Urinary bladder (tissue), 3 donors: ENCODE measurements at regions not wholly inside any gene's neighbourhood (a gene's known extent, or its start where the extent isn't known, plus 50 kb on each side); places are given as distances from the start of the nearest gene placed in this dataset.

ENCODE experiments used
- DNase-seq: peaks from one replicate; pipeline ENCODE4 v3.0.0-alpha.2; 2015; ENCODE audit errors: extremely low spot score
- H3K27ac ChIP-seq: one replicate; pipeline ENCODE4 v1.5.1; 2013; ENCODE audit warnings: low read depth, mild to moderate bottlenecking, moderate library complexity
- H3K36me3 ChIP-seq: one replicate; pipeline ENCODE4 v1.6.1; 2013; ENCODE audit warnings: mild to moderate bottlenecking, moderate library complexity; ENCODE audit not compliant: insufficient read depth
- H3K4me1 ChIP-seq: one replicate; pipeline ENCODE4 v1.6.1; 2013; ENCODE audit warnings: mild to moderate bottlenecking, moderate library complexity; ENCODE audit not compliant: insufficient read depth
- H3K4me3 ChIP-seq: one replicate; pipeline ENCODE4 v1.5.1; 2013; ENCODE audit warnings: low read depth, low read length
- WGBS: extraction: QIAGEN DNeasy Blood & Tissue Kit; methylation state at CpG from one replicate; pipeline ENCODE4 v1.1.7; 2013; 5-methylcytosine and 5-hydroxymethylcytosine counted together
- donor health status: healthy with polysubstance abuse.
- donor health status: healthy.

- WGBS = 14% methylated on average over 17 of the region's 17 CpGs
- no peak for DNase-seq
- no peaks in the 10 kb centered on the region for H3K36me3 ChIP-seq
- no peak overlapping the region for H3K27ac ChIP-seq
- no peaks in the 10 kb centered on the region for H3K4me1 ChIP-seq
- H3K4me3 ChIP-seq = no peak overlapping the region
Observed at GRCh38 chr13:24052547-24053518, 107.7 kb upstream of the SPATA13 start.

- DNase-seq = peak; percentile 61
- no peak overlapping the region for H3K27ac ChIP-seq
- no peak overlapping the region for H3K4me3 ChIP-seq
- H3K36me3 ChIP-seq = no peaks in the 10 kb centered on the region
- 61% methylated on average over 9 of the region's 9 CpGs for WGBS
- no peaks in the 10 kb centered on the region for H3K4me1 ChIP-seq
Observed at GRCh38 chr13:24053519-24054251, 106.8 kb upstream of the SPATA13 start.

- no peaks in the 10 kb centered on the region for H3K4me1 ChIP-seq
- 61% methylated on average over 8 of the region's 8 CpGs for WGBS
- no peak overlapping the region for H3K27ac ChIP-seq
- H3K4me3 ChIP-seq = no peak overlapping the region
- H3K36me3 ChIP-seq = no peaks in the 10 kb centered on the region
- no peak for DNase-seq
Observed at GRCh38 chr13:24056616-24057137, 103.8 kb upstream of the SPATA13 start.

- no peak overlapping the region for H3K27ac ChIP-seq
- H3K36me3 ChIP-seq = no peaks in the 10 kb centered on the region
- 89% methylated on average over 2 of the region's 2 CpGs for WGBS
- H3K4me3 ChIP-seq = no peak overlapping the region
- H3K4me1 ChIP-seq = no peaks in the 10 kb centered on the region
- DNase-seq = no peak
Observed at GRCh38 chr13:24060993-24061392, 99.5 kb upstream of the SPATA13 start.

GRCh38 chr13:24063281-24063877 lies 97.1 kb upstream of the SPATA13 start:
- Histone ChIP-seq H3K4me3 (no peak overlapping the region), H3K4me1 (no peaks in the 10 kb centered on the region), H3K27ac (no peak overlapping the region), H3K36me3 (no peaks in the 10 kb centered on the region)
- peak; percentile 33 for DNase-seq
- 58% methylated on average over 8 of the region's 8 CpGs for WGBS

- DNase-seq = no peak
- Histone ChIP-seq H3K4me1 (no peaks in the 10 kb centered on the region), H3K27ac (no peak overlapping the region), H3K4me3 (no peak overlapping the region), H3K36me3 (no peaks in the 10 kb centered on the region)
- WGBS = 96% methylated on average over 3 of the region's 3 CpGs
Observed at GRCh38 chr13:24064371-24064770, 96.1 kb upstream of the SPATA13 start.

- Histone ChIP-seq H3K27ac (no peak overlapping the region), H3K4me3 (no peak overlapping the region), H3K36me3 (no peaks in the 10 kb centered on the region), H3K4me1 (no peaks in the 10 kb centered on the region)
- WGBS = 64% methylated on average over 3 of the region's 3 CpGs
- DNase-seq = no peak
Observed at GRCh38 chr13:24065176-24065575, 95.3 kb upstream of the SPATA13 start.

- no peaks in the 10 kb centered on the region for H3K4me1 ChIP-seq
- no peak for DNase-seq
- no peak overlapping the region for H3K4me3 ChIP-seq
- no peaks in the 10 kb centered on the region for H3K36me3 ChIP-seq
- 96% methylated on average over 5 of the region's 5 CpGs for WGBS
- no peak overlapping the region for H3K27ac ChIP-seq
Observed at GRCh38 chr13:24066405-24067295, 93.9 kb upstream of the SPATA13 start.

- Histone ChIP-seq H3K36me3 (no peaks in the 10 kb centered on the region), H3K27ac (no peak overlapping the region), H3K4me1 (no peaks in the 10 kb centered on the region), H3K4me3 (no peak overlapping the region)
- 96% methylated on average over 2 of the region's 2 CpGs for WGBS
- no peak for DNase-seq
Observed at GRCh38 chr13:24068472-24068871, 92.0 kb upstream of the SPATA13 start.

GRCh38 chr13:24071016-24071415 lies 89.5 kb upstream of the SPATA13 start:
- Histone ChIP-seq H3K4me1 (no peaks in the 10 kb centered on the region), H3K27ac (no peak overlapping the region)

GRCh38 chr13:24071423-24072075 lies 89.0 kb upstream of the SPATA13 start:
- 48% methylated on average over 6 of the region's 6 CpGs for WGBS
- no peak overlapping the region for H3K4me3 ChIP-seq
- no peaks in the 10 kb centered on the region for H3K4me1 ChIP-seq
- no peaks in the 10 kb centered on the region for H3K36me3 ChIP-seq
- no peak for DNase-seq
- H3K27ac ChIP-seq = no peak overlapping the region

More at GRCh38 chr13:24071016-24071415, 89.5 kb upstream of the SPATA13 start:
- no peaks in the 10 kb centered on the region for H3K36me3 ChIP-seq
- WGBS = 97% methylated on average over 1 of the region's 1 CpG
- DNase-seq = no peak
- H3K4me3 ChIP-seq = no peak overlapping the region

- H3K4me3 ChIP-seq = no peak overlapping the region
- DNase-seq = no peak
- H3K27ac ChIP-seq = no peak overlapping the region
- no peaks in the 10 kb centered on the region for H3K36me3 ChIP-seq
- H3K4me1 ChIP-seq = no peaks in the 10 kb centered on the region
- 95% methylated on average over 2 of the region's 2 CpGs for WGBS
Observed at GRCh38 chr13:24073657-24074056, 86.9 kb upstream of the SPATA13 start.
